Keratinocyte (primary cell): ENCODE measurements at regions not wholly inside any gene's neighbourhood (a gene's known extent, or its start where the extent isn't known, plus 50 kb on each side); places are given as distances from the start of the nearest gene placed in this dataset.

Source experiments
- DNase-seq: peaks from one replicate; pipeline ENCODE4 v3.0.0-alpha.2; 2011; ENCODE audit warnings: low read depth, missing footprints, low spot score
- FAIRE-seq: peaks from 2 replicates; lab custom pipeline; 2011; peaks lifted over from hg19 to GRCh38; lab: Jason Lieb, UNC
- H2AFZ ChIP-seq: 2 replicates; pipeline ENCODE4 v1.6.0; 2012; ENCODE audit warnings: low read length, control low read depth, inconsistent platforms; ENCODE audit not compliant: control insufficient read depth
- H3K27ac ChIP-seq: 2 replicates; pipeline ENCODE4 v1.5.1; 2011; ENCODE audit warnings: low read length; ENCODE audit not compliant: control insufficient read depth, insufficient read depth
- H3K27me3 ChIP-seq: 3 replicates; pipeline ENCODE4 v1.6.0; 2011; ENCODE audit warnings: low read length; ENCODE audit not compliant: control insufficient read depth, insufficient read depth; ENCODE audit errors: extremely low read depth
- H3K36me3 ChIP-seq, 2 experiments: 2 replicates in 1 of 2; 3 replicates in 1 of 2; pipeline ENCODE4 v1.5.1; 2011; ENCODE audit warnings: low read length in 2 of 2, mild to moderate bottlenecking in 1 of 2; ENCODE audit not compliant: control insufficient read depth in 2 of 2, insufficient read depth in 2 of 2; ENCODE audit errors: extremely low read depth in 1 of 2
- H3K4me1 ChIP-seq: 3 replicates; pipeline ENCODE4 v1.5.1; 2011; ENCODE audit warnings: low read length; ENCODE audit not compliant: control insufficient read depth, insufficient read depth; ENCODE audit errors: extremely low read depth
- H3K4me2 ChIP-seq: 3 replicates; pipeline ENCODE4 v1.6.0; 2011; ENCODE audit warnings: low read depth, low read length; ENCODE audit not compliant: control insufficient read depth, insufficient read depth; ENCODE audit errors: extremely low read depth
- H3K4me3 ChIP-seq, 3 experiments: fragments of 200-600 bp in 1 of 3; sonication (generic) in 1 of 3; 2 replicates in 2 of 3; 3 replicates in 1 of 3; pipeline ENCODE4 v1.5.1; 2011 to 2016; ENCODE audit warnings: low read length in 3 of 3, mild to moderate bottlenecking in 3 of 3, control low read depth in 2 of 3, inconsistent platforms in 1 of 3, low read depth in 1 of 3, mixed read lengths in 1 of 3, mixed run types in 1 of 3, moderate library complexity in 1 of 3; ENCODE audit not compliant: control insufficient read depth in 2 of 3, insufficient read depth in 2 of 3; ENCODE audit errors: extremely low read depth in 1 of 3
- H3K79me2 ChIP-seq: 2 replicates; pipeline ENCODE4 v1.6.0; 2012; ENCODE audit warnings: low read length; ENCODE audit not compliant: control insufficient read depth, insufficient read depth
- H3K9ac ChIP-seq: 3 replicates; pipeline ENCODE4 v1.6.0; 2011; ENCODE audit warnings: low read length; ENCODE audit not compliant: control insufficient read depth, insufficient read depth; ENCODE audit errors: extremely low read depth
- H3K9me1 ChIP-seq: 3 replicates; pipeline ENCODE4 v1.6.0; 2011; ENCODE audit warnings: low read length; ENCODE audit not compliant: control insufficient read depth, insufficient read depth; ENCODE audit errors: extremely low read depth
- H3K9me3 ChIP-seq: 2 replicates; pipeline ENCODE4 v1.5.1; 2012; ENCODE audit warnings: low read depth, low read length; ENCODE audit not compliant: control insufficient read depth
- H4K20me1 ChIP-seq: 3 replicates; pipeline ENCODE4 v1.6.0; 2011; ENCODE audit warnings: low read length; ENCODE audit not compliant: control insufficient read depth, insufficient read depth; ENCODE audit errors: extremely low read depth
- CTCF ChIP-seq, 3 experiments: IDR thresholded peaks in 1 of 3; conservative IDR thresholded peaks in 1 of 3; optimal IDR thresholded peaks in 1 of 3; 2 replicates in 2 of 3; 3 replicates in 1 of 3; pipeline versions ENCODE3 to v1.5.1; 2011; ENCODE audit warnings: low read length in 3 of 3, mild to moderate bottlenecking in 3 of 3, moderate library complexity in 2 of 3, control low read depth in 1 of 3, inconsistent platforms in 1 of 3; ENCODE audit not compliant: insufficient read depth in 2 of 3; ENCODE audit errors: extremely low read depth in 1 of 3
- EZH2 ChIP-seq: IDR thresholded peaks from one replicate; pipeline ENCODE4 v1.6.1; 2012; ENCODE audit warnings: inconsistent platforms, mild to moderate bottlenecking, low read length, moderate library complexity
- dilution Hi-C: fragments of 300-500 bp; cut with MboI; formaldehyde crosslinking; loops from one replicate; pipeline ENCODE4 v1.7.0; 2020; ENCODE audit warnings: low sequenced_read_pairs; ENCODE audit not compliant: extremely low pct_ligation_motif_present

DNA sequence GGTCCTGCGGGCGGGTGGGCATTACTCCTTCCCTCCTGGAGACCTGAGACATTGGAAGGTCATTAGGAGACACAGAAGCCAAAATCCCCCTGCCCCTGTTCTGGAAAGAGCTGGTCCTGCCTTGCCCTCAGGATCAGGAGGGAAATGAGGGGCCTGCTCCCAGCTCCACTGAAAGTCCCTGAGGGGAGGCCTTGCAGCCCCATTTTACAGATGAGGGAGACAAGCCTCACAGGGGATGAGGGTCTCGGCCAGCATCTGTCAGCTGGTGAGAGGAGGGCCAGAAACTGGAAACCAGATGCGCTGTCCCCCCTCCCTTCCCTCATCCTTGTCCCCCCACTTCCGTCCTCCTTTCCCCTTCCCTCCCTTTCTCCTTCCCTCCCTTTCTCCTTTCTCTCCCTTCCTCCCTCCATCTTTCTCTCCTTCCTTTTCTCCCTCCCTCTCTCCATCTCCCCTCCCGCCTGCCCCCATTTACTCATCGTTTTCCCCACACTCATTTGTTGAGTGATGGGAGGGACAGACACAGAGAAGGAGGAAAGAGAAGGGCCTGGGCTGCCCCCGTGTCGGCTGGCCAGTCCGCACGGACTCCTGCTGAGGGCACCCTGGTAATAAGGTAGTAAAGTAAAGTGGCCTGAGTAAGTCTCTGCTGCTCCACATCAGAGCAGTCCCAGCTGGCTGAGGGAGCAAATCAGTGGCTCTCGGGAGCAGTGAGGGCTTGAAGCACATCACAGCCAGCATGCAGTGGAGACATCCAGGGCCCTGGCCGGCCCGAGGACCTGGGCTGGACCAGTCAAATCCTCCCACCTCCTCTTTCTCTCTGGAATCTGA is 112.4 kb upstream of the ALDH1A3 start:
- dilution Hi-C loops, result no loop called here

DNA sequence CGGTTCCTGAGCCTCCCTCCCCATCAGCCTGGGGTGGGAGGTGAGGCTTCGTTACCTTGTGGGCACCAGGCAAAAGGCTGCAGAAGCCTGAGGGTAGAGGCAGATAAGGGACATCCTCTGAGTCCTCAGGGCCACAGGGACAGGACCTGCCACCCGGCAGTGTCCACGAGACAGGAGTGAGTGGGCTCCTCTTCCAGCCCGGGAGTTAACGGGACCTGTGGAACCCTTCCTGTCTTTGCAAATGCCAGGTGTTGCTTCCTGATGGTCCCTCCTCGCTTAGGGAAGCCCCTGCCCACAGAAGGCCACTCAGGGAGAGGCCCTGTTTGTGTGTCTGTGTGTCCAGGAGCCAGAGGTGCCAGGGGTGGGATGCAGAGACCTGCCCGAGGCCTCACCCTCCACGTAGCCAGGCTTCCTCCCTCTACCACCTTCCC is 111.1 kb upstream of the ALDH1A3 start:
- TF ChIP-seq CTCF (optimal IDR thresholded peaks at IDR 0.05 in 1 of 3, IDR thresholded peaks at IDR 0.05 in 1 of 3, conservative IDR thresholded peaks at IDR 0.05 in 1 of 3; ENCODE audit: extremely low read depth in 1 of 3, insufficient read depth in 2 of 3, low read length in 3 of 3) (no peak), EZH2 (no peak)
- H3K79me2 ChIP-seq, result no peaks in the 10 kb centered on the region
- no peaks in the 10 kb centered on the region for H3K36me3 ChIP-seq
- DNase-seq (no peak), FAIRE-seq (no peak)
- H3K9ac ChIP-seq, result no peak overlapping the region
- no peaks in the 10 kb centered on the region for H3K9me1 ChIP-seq
- H3K9me3 ChIP-seq, result no peaks in the 10 kb centered on the region
- dilution Hi-C loops, result no loop called here
- H3K4me3 ChIP-seq, result no peak overlapping the region
- no peak overlapping the region for H3K27ac ChIP-seq
- no peaks in the 10 kb centered on the region for H3K27me3 ChIP-seq
- no peak overlapping the region for H2AFZ ChIP-seq
- no peak overlapping the region for H3K4me2 ChIP-seq
- no peaks in the 10 kb centered on the region for H4K20me1 ChIP-seq
- no peaks in the 10 kb centered on the region for H3K4me1 ChIP-seq

More for the DNA sequence above, 112.4 kb upstream of the ALDH1A3 start:
- TF ChIP-seq EZH2, result no peak
- TF ChIP-seq CTCF (optimal IDR thresholded peaks at IDR 0.05 in 1 of 3, IDR thresholded peaks at IDR 0.05 in 1 of 3, conservative IDR thresholded peaks at IDR 0.05 in 1 of 3; ENCODE audit: extremely low read depth in 1 of 3, insufficient read depth in 2 of 3, low read length in 3 of 3), result no peak
- Histone ChIP-seq H3K9me1 (no peaks in the 10 kb centered on the region), H3K4me2 (no peak overlapping the region), H3K4me3 (no peak overlapping the region), H3K4me1 (no peaks in the 10 kb centered on the region), H3K36me3 (no peaks in the 10 kb centered on the region), H3K79me2 (no peaks in the 10 kb centered on the region), H2AFZ (no peak overlapping the region), H3K27ac (no peak overlapping the region), H3K27me3 (no peaks in the 10 kb centered on the region), H3K9me3 (no peaks in the 10 kb centered on the region), H3K9ac (no peak overlapping the region), H4K20me1 (no peaks in the 10 kb centered on the region)
- no peak for DNase-seq
- no peak for FAIRE-seq
